UCSD-AML1 (cell line): ENCODE measurements at regions not wholly inside any gene's neighbourhood (a gene's known extent, or its start where the extent isn't known, plus 50 kb on each side); places are given as distances from the start of the nearest gene placed in this dataset.

ENCODE experiments used
- DNase-seq: peaks from one replicate; lab custom pipeline; 2025; ENCODE audit not compliant: unreplicated experiment; lab: John Stamatoyannopoulos, UW

- DNase-seq = no peak
These were observed 67.8 kb downstream of the ENGASE start for GRCh38 chr17:79142375-79142774.

- no peak for DNase-seq
These were observed 67.1 kb downstream of the ENGASE start for GRCh38 chr17:79141578-79142355.

- DNase-seq = no peak
These were observed 64.2 kb downstream of the ENGASE start for GRCh38 chr17:79138826-79139225.

- DNase-seq = no peak
These were observed 63.2 kb downstream of the ENGASE start for GRCh38 chr17:79137789-79138165.

GRCh38 chr17:79137015-79137788 lies 62.6 kb downstream of the ENGASE start:
- DNase-seq = no peak

GRCh38 chr17:79136596-79136995 lies 62.0 kb downstream of the ENGASE start:
- no peak for DNase-seq
